Superior temporal gyrus (tissue), 1 donor: ENCODE measurements at regions not wholly inside any gene's neighbourhood (a gene's known extent, or its start where the extent isn't known, plus 50 kb on each side); places are given as distances from the start of the nearest gene placed in this dataset.
"Not testable (repeated sequence)": the region's sequence is repeated elsewhere in the genome, so short reads cannot be mapped to it uniquely, and the experiment has no call there.

Source experiments
- DNase-seq: peaks from one replicate; pipeline ENCODE4 v3.0.0-alpha.2; 2016; ENCODE audit errors: extremely low spot score

- DNase-seq: no peak
Measured at GRCh38 chr2:143870696-143871095, 649.2 kb downstream of the ZEB2 start.

- no peak for DNase-seq
Measured at GRCh38 chr2:143856978-143857377, 662.9 kb downstream of the ZEB2 start.

GRCh38 chr2:143852759-143853158 lies 667.2 kb downstream of the ZEB2 start:
- no peak for DNase-seq

GRCh38 chr2:143850084-143850483 lies 669.8 kb downstream of the ZEB2 start:
- DNase-seq: no peak

GRCh38 chr2:143847257-143847656 lies 672.7 kb downstream of the ZEB2 start:
- DNase-seq: no peak

GRCh38 chr2:143844986-143845385 lies 674.9 kb downstream of the ZEB2 start:
- DNase-seq: no peak

GRCh38 chr2:143843686-143844085 lies 676.2 kb downstream of the ZEB2 start:
- DNase-seq: no peak

- no peak for DNase-seq
Measured at GRCh38 chr2:143842836-143843235, 677.1 kb downstream of the ZEB2 start.

GRCh38 chr2:143841935-143842334 lies 678.0 kb downstream of the ZEB2 start:
- no peak for DNase-seq

GRCh38 chr2:143840601-143841000 lies 679.3 kb downstream of the ZEB2 start:
- no peak for DNase-seq

GRCh38 chr2:143840194-143840593 lies 679.7 kb downstream of the ZEB2 start:
- DNase-seq: no peak

- DNase-seq: no peak
Measured at GRCh38 chr2:143839456-143839855, 680.5 kb downstream of the ZEB2 start.

- DNase-seq: not testable (repeated sequence)
Measured at GRCh38 chr2:143837055-143837454, 682.9 kb downstream of the ZEB2 start.

- DNase-seq: no peak
Measured at GRCh38 chr2:143835481-143835880, 684.4 kb downstream of the ZEB2 start.

- DNase-seq: no peak
Measured at GRCh38 chr2:143833015-143833660, 686.8 kb downstream of the ZEB2 start.

- no peak for DNase-seq
Measured at GRCh38 chr2:143830476-143830875, 689.4 kb downstream of the ZEB2 start.

GRCh38 chr2:143828763-143829537 lies 691.0 kb downstream of the ZEB2 start:
- no peak for DNase-seq

- no peak for DNase-seq
Measured at GRCh38 chr2:143824791-143825190, 695.1 kb downstream of the ZEB2 start.

GRCh38 chr2:143823876-143824275 lies 694.7 kb downstream of the ARHGAP15 start:
- no peak for DNase-seq

GRCh38 chr2:143823296-143823695 lies 694.1 kb downstream of the ARHGAP15 start:
- no peak for DNase-seq

GRCh38 chr2:143822736-143823135 lies 693.5 kb downstream of the ARHGAP15 start:
- no peak for DNase-seq

- DNase-seq: no peak
Measured at GRCh38 chr2:143819764-143820163, 690.5 kb downstream of the ARHGAP15 start.

- no peak for DNase-seq
Measured at GRCh38 chr2:143819190-143819735, 690.0 kb downstream of the ARHGAP15 start.
